Kidney (tissue), 13 donors: ENCODE measurements at regions not wholly inside any gene's neighbourhood (a gene's known extent, or its start where the extent isn't known, plus 50 kb on each side); places are given as distances from the start of the nearest gene placed in this dataset.

ENCODE experiments used
- DNase-seq, 5 donors: peaks; one replicate each; pipeline ENCODE4 v3.0.0-alpha.2; 2013 to 2020
- FAIRE-seq: peaks from 2 replicates; lab custom pipeline; 2012; peaks lifted over from hg19 to GRCh38; lab: Jason Lieb, UNC
- H3K27ac ChIP-seq, 2 donors: one replicate each; pipeline ENCODE4 v1.7.0; 2013; ENCODE audit warnings: low read depth in 2 of 2, low read length in 2 of 2, inconsistent platforms in 1 of 2
- H3K27me3 ChIP-seq: one replicate; pipeline ENCODE4 v1.7.1; 2013; ENCODE audit warnings: low read length, inconsistent platforms; ENCODE audit not compliant: control insufficient read depth, insufficient read depth
- H3K36me3 ChIP-seq, 3 donors: one replicate each; pipeline versions ENCODE4 v1.7.0 to v1.7.1; 2013; ENCODE audit warnings: low read length in 3 of 3, control low read depth in 1 of 3, inconsistent platforms in 1 of 3; ENCODE audit not compliant: insufficient read depth in 3 of 3, control insufficient read depth in 2 of 3
- H3K4me1 ChIP-seq, 3 donors: one replicate each; pipeline versions ENCODE4 v1.7.0 to v1.7.1; 2013; ENCODE audit warnings: low read length in 3 of 3, inconsistent platforms in 1 of 3, low read depth in 1 of 3; ENCODE audit not compliant: control insufficient read depth in 2 of 3, insufficient read depth in 2 of 3
- H3K4me3 ChIP-seq, 3 donors: one replicate each; pipeline versions ENCODE4 v1.7.0 to v1.8.1; 2013; ENCODE audit warnings: low read length in 3 of 3, control low read depth in 1 of 3, inconsistent platforms in 1 of 3
- H3K9ac ChIP-seq, 3 donors: one replicate each; pipeline versions ENCODE4 v1.7.0 to v1.7.1; 2013; ENCODE audit warnings: low read length in 3 of 3, control low read depth in 1 of 3, inconsistent platforms in 1 of 3
- H3K9me3 ChIP-seq, 3 donors: one replicate each; pipeline versions ENCODE4 v1.7.0 to v1.7.1; 2013; ENCODE audit warnings: low read length in 3 of 3, control low read depth in 1 of 3, inconsistent platforms in 1 of 3; ENCODE audit not compliant: control insufficient read depth in 2 of 3, insufficient read depth in 1 of 3
- CTCF ChIP-seq: IDR thresholded peaks from 3 replicates; pipeline ENCODE4 v1.5.1; 2012; ENCODE audit warnings: mild to moderate bottlenecking, moderate library complexity, borderline replicate concordance; ENCODE audit not compliant: insufficient read depth; ENCODE audit errors: extremely low read depth
- intact Hi-C: fragments of 100-400 bp; cut with DNase I; formaldehyde crosslinking; loops from one replicate; pipeline ENCODE4 v1.11.1; 2022
- donor health status: control.
- donor health status: control.
- donor health status: control.
- donor health status: control.
- donor health status: control.
- donor health status: DM: yes; HTN: yes; CAD: no.
- donor health status: Normal renal cell carcinoma (clear cell type).

DNA sequence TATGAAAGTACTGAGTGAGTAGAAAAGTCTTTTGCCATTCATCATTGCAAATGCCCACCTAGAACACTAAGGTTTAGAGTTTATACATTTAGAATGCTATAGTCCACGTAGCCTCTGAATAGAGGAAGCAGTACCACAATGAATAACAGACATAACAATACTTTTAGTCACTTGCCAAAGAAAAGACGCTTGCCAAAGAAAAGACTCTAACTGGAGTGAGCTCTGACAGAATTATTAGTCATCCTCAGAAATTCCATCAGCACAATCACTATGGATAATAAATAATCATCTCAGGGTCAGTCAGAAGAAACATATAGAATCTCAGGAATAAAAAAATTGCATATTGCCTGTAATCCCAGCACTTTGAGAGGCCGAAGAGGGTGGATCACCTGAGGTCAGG lies 168.5 kb upstream of the TARS1 start:
- no peaks in the 10 kb centered on the region for H3K4me1 ChIP-seq
- H3K9ac ChIP-seq: no peak overlapping the region
- intact Hi-C loops: no loop called here
- DNase-seq (no peak), FAIRE-seq (no peak)
- H3K9me3 ChIP-seq: no peaks in the 10 kb centered on the region
- H3K27me3 ChIP-seq: no peaks in the 10 kb centered on the region
- no peak overlapping the region for H3K4me3 ChIP-seq
- no peaks in the 10 kb centered on the region for H3K36me3 ChIP-seq
- no peak for TF ChIP-seq CTCF
- H3K27ac ChIP-seq: no peak overlapping the region

GRCh38 chr5:33273985-33274384 lies 166.8 kb upstream of the TARS1 start:
- TF ChIP-seq CTCF: no peak
- Histone ChIP-seq H3K4me1 (no peaks in the 10 kb centered on the region), H3K9me3 (no peaks in the 10 kb centered on the region), H3K27me3 (no peaks in the 10 kb centered on the region), H3K36me3 (no peaks in the 10 kb centered on the region), H3K27ac (no peak overlapping the region), H3K9ac (no peak overlapping the region), H3K4me3 (no peak overlapping the region)
- DNase-seq (no peak), FAIRE-seq (no peak)
- intact Hi-C loops: no loop called here

DNA sequence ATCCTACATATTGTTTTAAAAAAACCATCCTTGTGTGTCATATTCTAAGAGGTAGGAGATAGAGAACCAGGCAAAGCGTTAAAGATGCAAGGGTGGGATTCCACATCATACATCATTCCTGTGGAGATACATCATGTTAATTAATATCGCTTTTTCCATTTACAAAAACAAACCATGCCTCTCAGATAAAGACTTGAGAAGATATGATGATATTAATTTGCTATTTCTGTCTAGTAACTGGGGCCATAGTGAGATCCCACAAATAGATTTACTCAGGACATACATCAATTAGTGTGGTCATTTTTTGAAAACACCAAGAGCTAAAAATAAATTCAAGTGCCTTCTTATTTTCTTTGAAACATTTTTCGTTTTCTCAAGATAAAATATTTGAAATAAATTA lies 165.4 kb upstream of the TARS1 start:
- H3K9me3 ChIP-seq: no peaks in the 10 kb centered on the region
- no peak overlapping the region for H3K27ac ChIP-seq
- no peak for TF ChIP-seq CTCF
- DNase-seq: no peak
- intact Hi-C loops: no loop called here
- no peak for FAIRE-seq
- no peak overlapping the region for H3K9ac ChIP-seq
- H3K36me3 ChIP-seq: no peaks in the 10 kb centered on the region
- H3K4me1 ChIP-seq: no peaks in the 10 kb centered on the region
- no peak overlapping the region for H3K4me3 ChIP-seq
- no peaks in the 10 kb centered on the region for H3K27me3 ChIP-seq

DNA sequence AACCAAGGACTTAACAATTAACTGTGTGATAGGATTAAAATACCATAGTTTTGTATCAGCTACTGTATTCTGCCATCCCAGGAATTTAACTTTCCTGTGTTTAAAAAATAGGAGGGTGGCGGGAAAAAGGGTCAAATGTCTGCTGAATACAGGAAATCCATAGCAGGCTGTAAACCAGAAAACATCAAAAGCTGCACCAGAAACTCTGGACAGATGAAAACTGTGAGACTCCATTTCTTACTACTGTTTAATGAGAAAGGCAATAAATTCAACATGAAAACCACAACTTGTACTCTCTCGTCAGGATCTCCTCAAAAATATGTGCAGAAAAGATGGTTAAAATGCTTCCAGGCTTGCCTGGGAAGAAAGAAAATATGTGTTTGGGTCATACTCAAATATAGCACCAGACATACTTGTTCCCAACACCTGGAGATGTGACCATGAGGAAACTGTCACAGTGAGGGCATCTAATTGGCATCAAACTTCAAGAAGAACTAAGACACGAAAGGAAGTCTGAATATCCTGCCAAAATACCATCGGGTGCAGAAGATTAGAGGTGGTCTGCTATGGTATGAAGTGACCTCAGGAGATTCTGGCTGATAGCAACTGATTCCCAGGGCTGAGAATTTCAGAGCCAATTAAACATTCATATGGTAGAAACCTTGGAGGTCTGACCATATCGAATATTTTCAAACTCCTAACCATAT lies 164.7 kb upstream of the TARS1 start:
- TF ChIP-seq CTCF: no peak
- H3K9me3 ChIP-seq: no peaks in the 10 kb centered on the region
- no peak overlapping the region for H3K9ac ChIP-seq
- peak in 1 of 5 donors; percentile 29 for DNase-seq
- H3K27ac ChIP-seq: no peak overlapping the region
- H3K36me3 ChIP-seq: no peaks in the 10 kb centered on the region
- intact Hi-C loops: no loop called here
- no peaks in the 10 kb centered on the region for H3K4me1 ChIP-seq
- FAIRE-seq: no peak
- H3K27me3 ChIP-seq: no peaks in the 10 kb centered on the region
- H3K4me3 ChIP-seq: no peak overlapping the region
